HG03469 (cell line): ENCODE measurements at regions not wholly inside any gene's neighbourhood (a gene's known extent, or its start where the extent isn't known, plus 50 kb on each side); places are given as distances from the start of the nearest gene placed in this dataset.

Source experiments
- ATAC-seq: cut with Tn5 transposase; IDR thresholded peaks from one replicate; pipeline ENCODE4 v1.9.1; 2021; ENCODE audit warnings: mild to moderate bottlenecking, moderate library complexity, moderate number of reproducible peaks; ENCODE audit not compliant: unreplicated experiment

- no peak for ATAC-seq
Measured at GRCh38 chr12:28601570-28602058, 411.4 kb downstream of the CCDC91 start.

- ATAC-seq: no peak
Measured at GRCh38 chr12:28602786-28603185, 412.5 kb downstream of the CCDC91 start.

GRCh38 chr12:28603239-28603638 lies 413.0 kb downstream of the CCDC91 start:
- ATAC-seq: no peak

GRCh38 chr12:28603801-28604200 lies 413.5 kb downstream of the CCDC91 start:
- ATAC-seq: no peak

- ATAC-seq: no peak
Measured at GRCh38 chr12:28604240-28604639, 414.0 kb downstream of the CCDC91 start.

- ATAC-seq: no peak
Measured at GRCh38 chr12:28606967-28607557, 416.8 kb downstream of the CCDC91 start.

GRCh38 chr12:28610401-28611114 lies 420.3 kb downstream of the CCDC91 start:
- no peak for ATAC-seq

- no peak for ATAC-seq
Measured at GRCh38 chr12:28611115-28611435, 420.8 kb downstream of the CCDC91 start.

- no peak for ATAC-seq
Measured at GRCh38 chr12:28611449-28611848, 421.2 kb downstream of the CCDC91 start.

GRCh38 chr12:28618171-28618570 lies 427.9 kb downstream of the CCDC91 start:
- ATAC-seq: no peak

GRCh38 chr12:28618772-28619171 lies 428.5 kb downstream of the CCDC91 start:
- no peak for ATAC-seq

GRCh38 chr12:28620281-28620680 lies 430.0 kb downstream of the CCDC91 start:
- no peak for ATAC-seq

GRCh38 chr12:28622406-28622805 lies 432.1 kb downstream of the CCDC91 start:
- no peak for ATAC-seq

- ATAC-seq: no peak
Measured at GRCh38 chr12:28626504-28626903, 436.2 kb downstream of the CCDC91 start.

- no peak for ATAC-seq
Measured at GRCh38 chr12:28629691-28630090, 439.4 kb downstream of the CCDC91 start.

GRCh38 chr12:28631831-28632230 lies 441.6 kb downstream of the CCDC91 start:
- no peak for ATAC-seq

GRCh38 chr12:28640519-28640918 lies 450.3 kb downstream of the CCDC91 start:
- ATAC-seq: no peak

GRCh38 chr12:28645436-28645835 lies 455.2 kb downstream of the CCDC91 start:
- no peak for ATAC-seq

GRCh38 chr12:28645891-28646290 lies 455.6 kb downstream of the CCDC91 start:
- ATAC-seq: no peak

GRCh38 chr12:28650906-28651305 lies 460.6 kb downstream of the CCDC91 start:
- ATAC-seq: no peak

- ATAC-seq: no peak
Measured at GRCh38 chr12:28652239-28652638, 462.0 kb downstream of the CCDC91 start.

- no peak for ATAC-seq
Measured at GRCh38 chr12:28681980-28682379, 467.1 kb upstream of the FAR2 start.

GRCh38 chr12:28683366-28683765 lies 465.7 kb upstream of the FAR2 start:
- no peak for ATAC-seq
